NCI-H2107 (cell line): ENCODE measurements at regions not wholly inside any gene's neighbourhood (a gene's known extent, or its start where the extent isn't known, plus 50 kb on each side); places are given as distances from the start of the nearest gene placed in this dataset.

ENCODE experiments used
- DNase-seq: peaks from one replicate; lab custom pipeline; 2025; lab: John Stamatoyannopoulos, UW

DNA sequence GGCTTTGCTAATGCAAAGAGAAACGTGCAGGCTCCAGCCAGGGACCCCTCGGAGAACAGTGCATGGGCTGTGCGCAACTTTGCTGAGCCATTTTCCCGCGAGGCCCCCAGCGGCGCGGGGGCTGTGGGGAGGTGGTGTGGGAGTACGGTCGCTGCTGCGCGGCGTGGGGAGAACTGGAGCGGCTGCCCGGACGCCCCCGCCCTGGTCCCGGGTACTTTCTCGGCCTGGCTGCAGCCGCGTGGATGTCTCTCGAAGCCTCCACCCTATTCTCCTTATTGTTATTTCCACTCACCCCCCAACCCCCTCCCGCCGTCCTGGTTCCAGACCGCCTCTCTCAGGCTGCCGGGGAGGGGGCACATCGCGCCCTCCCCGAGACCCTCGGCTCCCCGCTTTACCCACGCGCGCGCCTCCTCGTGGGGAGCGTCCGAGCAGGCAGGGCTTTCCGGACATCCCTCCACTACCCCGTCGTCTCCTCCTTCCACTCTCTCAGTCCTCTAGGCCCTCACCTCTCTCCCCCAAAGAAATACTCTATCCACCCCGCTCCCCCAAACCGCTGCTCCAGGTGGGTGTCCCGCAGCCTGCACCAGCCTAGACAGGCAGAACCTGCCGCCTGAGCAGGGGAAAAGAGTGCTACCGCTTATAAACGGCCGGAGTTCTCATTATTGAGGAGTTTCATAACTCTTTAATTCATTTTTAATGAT lies 68.6 kb upstream of the TBCA start:
- DNase-seq, result no peak

DNA sequence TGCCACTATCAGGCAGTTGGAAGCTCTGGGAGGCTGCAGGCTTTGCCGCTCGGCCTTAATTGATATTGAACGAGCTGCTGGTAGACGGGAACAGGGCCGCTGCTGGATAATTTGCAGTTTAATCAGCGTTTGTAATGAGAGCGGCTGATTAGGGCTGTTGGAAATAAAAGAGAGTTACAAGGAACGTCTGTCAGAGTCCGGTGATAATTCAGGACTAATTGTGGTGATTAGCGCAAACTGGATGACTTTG lies 68.2 kb upstream of the TBCA start:
- no peak for DNase-seq

DNA sequence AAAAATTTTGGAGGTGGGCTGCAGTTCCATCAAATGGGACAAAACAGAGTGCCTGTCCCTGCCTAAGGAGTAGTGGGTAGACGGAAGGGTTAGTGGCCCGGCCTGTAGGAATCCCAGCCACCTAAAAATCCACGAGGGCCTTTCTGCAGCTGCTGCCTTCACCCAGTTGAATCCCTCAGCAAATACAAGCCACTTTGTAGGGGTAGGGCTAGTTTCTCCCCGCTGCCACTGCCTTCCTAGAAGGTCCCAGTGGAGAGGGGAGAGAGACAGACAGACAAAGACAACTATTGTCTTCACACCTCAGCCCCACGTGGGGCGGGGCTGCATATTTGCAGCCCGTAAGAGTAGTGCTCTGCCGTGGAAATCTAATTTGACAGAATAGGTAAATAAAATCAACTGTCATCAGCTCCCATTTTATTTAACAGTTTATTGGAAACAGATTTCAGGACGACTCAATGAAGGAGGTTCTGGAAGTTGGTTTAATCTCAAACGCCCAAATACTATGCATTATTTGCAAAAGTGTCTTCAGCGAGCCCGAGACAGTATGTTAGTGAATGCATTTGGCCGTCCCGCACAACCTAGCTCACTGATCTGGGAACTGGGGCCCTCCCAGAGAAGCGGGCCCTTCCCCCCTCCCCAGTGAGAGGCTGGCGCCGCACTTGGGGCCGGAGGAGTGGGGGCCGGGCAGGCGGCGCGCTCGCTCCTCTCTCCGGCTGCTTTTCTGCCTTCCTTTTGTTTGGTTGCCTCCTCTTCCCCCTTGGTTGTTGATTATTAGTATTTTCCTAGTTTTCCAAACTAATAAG lies 67.6 kb upstream of the TBCA start:
- no peak for DNase-seq

DNA sequence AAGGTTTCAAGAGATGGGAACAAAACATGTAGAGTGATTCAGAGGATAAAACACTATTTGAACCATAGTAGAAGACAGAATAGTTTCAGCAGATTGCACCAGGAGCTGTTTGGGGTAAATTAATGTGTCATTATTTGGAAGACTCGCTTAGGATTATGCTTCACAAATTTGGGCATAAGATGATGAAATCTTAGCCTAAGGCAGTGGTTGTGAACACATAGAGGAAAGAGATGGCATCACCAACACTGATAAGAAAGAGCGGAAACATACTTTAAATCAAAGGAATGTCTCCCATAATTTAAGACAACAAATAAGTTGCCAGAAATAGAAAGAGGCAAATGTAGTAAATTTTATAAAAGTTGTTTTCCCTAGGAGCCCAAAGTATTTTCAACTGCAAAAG lies 66.1 kb upstream of the TBCA start:
- no peak for DNase-seq

DNA sequence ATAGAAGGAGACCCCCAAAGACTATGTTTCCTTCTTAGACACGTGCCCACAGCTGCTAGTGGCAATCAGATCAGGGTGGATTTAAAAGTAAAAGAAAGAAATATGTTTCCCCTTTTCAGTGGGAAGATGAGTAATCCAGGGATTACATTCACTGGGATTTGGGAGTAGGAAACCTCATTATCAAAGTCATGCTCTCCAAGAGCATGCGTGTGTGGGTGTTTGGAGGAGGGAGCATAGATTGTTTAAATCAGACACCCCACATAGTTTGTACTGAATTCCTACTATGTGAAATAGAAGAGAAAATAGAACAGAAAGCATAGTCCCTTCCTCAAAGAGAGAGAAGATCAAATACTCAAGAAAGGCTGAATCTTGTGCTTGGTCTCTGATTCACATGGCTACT lies 65.5 kb upstream of the TBCA start:
- no peak for DNase-seq

DNA sequence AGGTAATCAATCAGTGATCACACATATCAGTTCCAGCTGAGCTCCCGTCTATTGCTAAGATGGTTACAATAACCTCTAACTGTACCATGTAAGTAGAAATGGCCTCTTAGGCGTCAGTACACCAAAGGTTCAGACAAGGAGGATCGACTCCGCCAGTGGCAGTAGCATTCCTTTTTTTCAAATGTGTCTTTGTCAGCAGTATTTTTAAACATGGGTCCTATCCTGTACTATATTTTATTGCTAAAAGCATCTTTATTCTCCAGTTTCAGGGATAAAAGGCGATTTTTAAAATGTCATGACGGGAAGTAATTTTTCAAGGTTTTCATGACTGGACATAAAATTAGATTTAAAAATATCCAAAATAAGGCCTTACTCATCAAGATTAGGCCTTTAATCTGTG lies 64.8 kb upstream of the TBCA start:
- DNase-seq, result no peak

DNA sequence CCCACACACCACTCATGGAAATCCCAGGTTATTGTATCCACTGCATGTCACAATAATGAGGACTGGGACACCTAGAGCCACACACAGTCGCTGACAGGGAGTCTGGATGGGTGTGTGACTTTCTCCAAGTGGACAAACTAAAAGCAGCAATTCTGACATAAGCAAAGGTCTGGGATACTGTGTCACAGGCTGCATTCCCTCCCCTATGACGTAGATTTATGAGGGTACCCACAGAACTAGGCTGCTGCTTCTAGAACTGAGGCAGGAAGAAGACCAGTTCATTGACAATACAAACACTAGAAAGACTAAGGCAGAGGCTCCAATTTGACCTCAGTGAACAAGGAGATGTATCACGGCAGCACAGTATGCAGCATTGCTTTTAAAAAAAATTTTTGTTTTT lies 63.6 kb upstream of the TBCA start:
- no peak for DNase-seq

DNA sequence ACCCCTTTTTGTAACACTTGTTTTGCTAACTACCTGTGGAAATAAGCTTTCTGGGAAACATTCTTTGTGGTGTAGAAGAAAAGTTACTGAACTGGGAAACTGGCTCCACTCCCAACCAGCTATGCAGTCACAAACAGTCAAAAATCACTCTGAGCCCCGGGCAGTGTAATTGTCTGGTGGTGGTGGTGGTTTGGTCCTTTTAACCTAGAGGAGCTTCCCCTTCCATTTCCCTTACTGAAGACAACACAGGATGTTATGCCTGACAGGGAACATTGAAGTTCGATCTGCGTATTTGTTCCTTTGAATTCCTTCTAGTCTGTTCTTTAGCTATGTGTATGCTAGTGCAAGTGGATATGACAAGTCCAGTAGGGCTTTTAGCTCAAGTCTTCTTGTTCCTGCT lies 56.8 kb upstream of the TBCA start:
- DNase-seq, result no peak

DNA sequence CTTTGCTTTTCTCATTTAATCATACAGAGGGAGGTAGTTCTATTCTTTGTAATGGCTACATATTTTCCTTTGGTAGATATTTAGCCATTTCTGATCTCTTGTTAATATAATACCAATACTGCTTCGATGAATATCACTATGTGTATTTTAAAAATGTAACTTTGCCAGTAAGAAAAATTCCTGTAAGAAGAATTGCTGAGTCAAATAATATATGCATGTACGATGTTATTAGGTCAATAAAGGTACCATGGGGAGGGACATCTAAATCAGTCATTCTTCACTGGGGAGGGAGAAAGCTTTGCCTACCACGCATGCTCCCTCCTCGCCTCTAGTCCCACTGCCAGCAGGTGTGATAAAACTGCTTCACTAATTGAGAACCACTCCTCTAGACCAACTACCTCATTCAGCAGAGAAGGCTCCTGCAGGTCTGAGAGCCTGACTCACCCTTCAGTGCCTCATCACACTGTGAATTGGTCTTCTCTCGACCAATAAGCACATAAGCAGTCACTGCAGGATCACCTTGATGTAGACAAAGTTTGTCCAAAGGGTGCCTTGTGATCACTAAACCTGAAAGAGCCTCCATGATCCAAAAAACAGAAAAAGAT lies 56.1 kb upstream of the TBCA start:
- DNase-seq, result no peak

DNA sequence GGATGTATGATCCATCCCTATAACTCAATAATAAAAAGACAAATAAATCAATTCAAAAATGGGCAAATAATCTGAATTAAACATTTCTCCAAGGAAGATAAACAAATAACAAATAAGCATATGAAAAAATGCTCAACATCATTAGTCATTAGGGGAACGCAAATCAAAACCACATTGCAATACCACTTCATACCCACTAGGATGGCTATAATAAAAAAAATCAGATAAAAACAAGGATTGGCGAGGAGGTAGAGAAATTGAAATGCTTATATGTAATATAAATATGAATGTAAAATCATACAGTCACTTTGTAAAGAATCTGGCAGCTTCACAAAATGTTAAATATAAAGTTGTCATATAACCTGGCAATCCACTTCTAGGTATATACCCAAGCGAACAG lies 52.3 kb upstream of the TBCA start:
- no peak for DNase-seq
